Left lung (tissue), 4 donors: ENCODE measurements at regions not wholly inside any gene's neighbourhood (a gene's known extent, or its start where the extent isn't known, plus 50 kb on each side); places are given as distances from the start of the nearest gene placed in this dataset.
"Not testable (repeated sequence)": the region's sequence is repeated elsewhere in the genome, so short reads cannot be mapped to it uniquely, and the experiment has no call there.

Experiments
- ATAC-seq: fragments of 200-7000 bp; cut with Tn5 transposase; one replicate; pipeline ENCODE4 v1.9.1; 2020; ENCODE audit warnings: moderate library complexity
- DNase-seq, 4 donors: peaks; one replicate each; pipeline ENCODE4 v3.0.0-alpha.2; 2013 to 2020
- H3K27ac ChIP-seq, 2 donors: fragments of 200-600 bp; sonication (generic) in 1 of 2; one replicate each; pipeline versions ENCODE4 v1.5.0 to v1.8.0; 2020 to 2021
- H3K27me3 ChIP-seq, 2 donors: fragments of 200-600 bp; sonication (generic) in 1 of 2; one replicate each; pipeline versions ENCODE4 v1.5.0 to v1.8.0; 2020 to 2021
- H3K36me3 ChIP-seq, 2 donors: fragments of 200-600 bp; sonication (generic) in 1 of 2; one replicate each; pipeline versions ENCODE4 v1.5.0 to v1.8.0; 2020 to 2021
- H3K4me1 ChIP-seq, 2 donors: fragments of 200-600 bp; one replicate each; pipeline ENCODE4 v1.8.0; 2021
- H3K4me3 ChIP-seq, 2 donors: fragments of 200-600 bp; sonication (generic) in 1 of 2; one replicate each; pipeline versions ENCODE4 v1.5.0 to v1.8.0; 2020 to 2021; ENCODE audit warnings: mild to moderate bottlenecking in 1 of 2
- H3K9me3 ChIP-seq, 2 donors: fragments of 200-600 bp; sonication (generic) in 1 of 2; one replicate each; pipeline versions ENCODE4 v1.5.0 to v1.8.0; 2020 to 2021
- intact Hi-C, 2 donors: fragments of 100-400 bp; cut with DNase I; formaldehyde crosslinking; loops; one replicate each; pipeline versions ENCODE4 v1.11.2 to v1.14.2; 2022
- TF ChIP-seq, protein P1 (sequence below), 2 donors: fragments of 200-600 bp; sonication (generic) in 1 of 2; IDR thresholded peaks; one replicate each; pipeline versions ENCODE4 v1.5.0 to v1.8.0; 2021; ENCODE audit warnings: antibody characterized with exemption in 2 of 2
- donor health status: DM: no; HTN: yes; CAD: no.
- donor health status: DM: no; HTN: no; CAD: no.

- TF ChIP-seq, protein P1, sequence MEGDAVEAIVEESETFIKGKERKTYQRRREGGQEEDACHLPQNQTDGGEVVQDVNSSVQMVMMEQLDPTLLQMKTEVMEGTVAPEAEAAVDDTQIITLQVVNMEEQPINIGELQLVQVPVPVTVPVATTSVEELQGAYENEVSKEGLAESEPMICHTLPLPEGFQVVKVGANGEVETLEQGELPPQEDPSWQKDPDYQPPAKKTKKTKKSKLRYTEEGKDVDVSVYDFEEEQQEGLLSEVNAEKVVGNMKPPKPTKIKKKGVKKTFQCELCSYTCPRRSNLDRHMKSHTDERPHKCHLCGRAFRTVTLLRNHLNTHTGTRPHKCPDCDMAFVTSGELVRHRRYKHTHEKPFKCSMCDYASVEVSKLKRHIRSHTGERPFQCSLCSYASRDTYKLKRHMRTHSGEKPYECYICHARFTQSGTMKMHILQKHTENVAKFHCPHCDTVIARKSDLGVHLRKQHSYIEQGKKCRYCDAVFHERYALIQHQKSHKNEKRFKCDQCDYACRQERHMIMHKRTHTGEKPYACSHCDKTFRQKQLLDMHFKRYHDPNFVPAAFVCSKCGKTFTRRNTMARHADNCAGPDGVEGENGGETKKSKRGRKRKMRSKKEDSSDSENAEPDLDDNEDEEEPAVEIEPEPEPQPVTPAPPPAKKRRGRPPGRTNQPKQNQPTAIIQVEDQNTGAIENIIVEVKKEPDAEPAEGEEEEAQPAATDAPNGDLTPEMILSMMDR (IDR thresholded peaks at IDR 0.05) = no peak
- Histone ChIP-seq H3K9me3 (no peaks in the 10 kb centered on the region), H3K4me3 (no peak overlapping the region), H3K4me1 (no peaks in the 10 kb centered on the region), H3K27ac (no peak overlapping the region), H3K36me3 (no peaks in the 10 kb centered on the region), H3K27me3 (no peaks in the 10 kb centered on the region)
- no peak for ATAC-seq
- intact Hi-C loops = no loop called here
- DNase-seq = peak in 1 of 4 donors; percentile 6
These were observed 148.8 kb downstream of the TPRA1 start for GRCh38 chr3:127441764-127442163.

GRCh38 chr3:127440384-127440783, 150.1 kb downstream of the TPRA1 start:
- Histone ChIP-seq H3K27ac (no peak overlapping the region), H3K27me3 (no peaks in the 10 kb centered on the region), H3K4me3 (no peak overlapping the region), H3K4me1 (no peaks in the 10 kb centered on the region), H3K9me3 (no peaks in the 10 kb centered on the region), H3K36me3 (no peaks in the 10 kb centered on the region)
- ATAC-seq (no peak), DNase-seq (peak in 1 of 4 donors; percentile 23)
- TF ChIP-seq, protein P1 (IDR thresholded peaks at IDR 0.05) = no peak
- intact Hi-C loops = no loop called here

DNA sequence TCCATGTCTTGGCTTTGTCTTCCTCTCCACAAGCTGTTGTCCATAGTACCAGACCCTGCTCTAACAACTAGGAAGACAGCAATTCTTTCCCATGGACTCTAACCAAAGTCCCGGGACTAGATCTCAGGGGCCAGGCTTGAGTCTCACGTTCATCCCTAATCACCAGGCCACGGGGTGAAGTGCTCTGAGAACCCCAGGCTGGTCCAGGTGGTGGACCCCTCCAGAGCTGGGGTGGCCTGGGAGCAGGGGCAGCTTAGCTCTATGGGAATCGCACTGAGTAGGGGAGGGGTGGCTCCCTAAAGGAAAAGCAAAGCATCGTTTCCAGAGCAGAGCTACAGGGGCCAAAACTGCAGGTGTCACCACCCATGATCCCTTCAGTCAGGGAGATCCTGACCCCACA, 150.9 kb downstream of the TPRA1 start:
- TF ChIP-seq, protein P1 (IDR thresholded peaks at IDR 0.05) = no peak
- no peaks in the 10 kb centered on the region for H3K27me3 ChIP-seq
- no peaks in the 10 kb centered on the region for H3K36me3 ChIP-seq
- no peaks in the 10 kb centered on the region for H3K9me3 ChIP-seq
- H3K4me3 ChIP-seq = no peak overlapping the region
- DNase-seq (no peak), ATAC-seq (no peak)
- intact Hi-C loops = no loop called here
- no peaks in the 10 kb centered on the region for H3K4me1 ChIP-seq
- no peak overlapping the region for H3K27ac ChIP-seq

GRCh38 chr3:127438951-127439350, 151.1 kb upstream of the PRR20G start:
- Histone ChIP-seq H3K4me3 (no peak overlapping the region), H3K4me1 (no peaks in the 10 kb centered on the region), H3K9me3 (no peaks in the 10 kb centered on the region), H3K27ac (no peak overlapping the region), H3K36me3 (no peaks in the 10 kb centered on the region), H3K27me3 (no peaks in the 10 kb centered on the region)
- intact Hi-C loops = no loop called here
- DNase-seq (peak in 1 of 4 donors; percentile 15), ATAC-seq (no peak)
- TF ChIP-seq, protein P1 (IDR thresholded peaks at IDR 0.05) = no peak

- Histone ChIP-seq H3K9me3 (no peaks in the 10 kb centered on the region), H3K27ac (no peak overlapping the region), H3K4me3 (no peak overlapping the region), H3K27me3 (no peaks in the 10 kb centered on the region), H3K36me3 (no peaks in the 10 kb centered on the region), H3K4me1 (no peaks in the 10 kb centered on the region)
- no peak for ATAC-seq
- peak in 1 of 4 donors; percentile 12 for DNase-seq
- intact Hi-C loops = no loop called here
- TF ChIP-seq, protein P1 (IDR thresholded peaks at IDR 0.05) = no peak
These were observed 150.5 kb upstream of the PRR20G start for GRCh38 chr3:127438371-127438770.

GRCh38 chr3:127435299-127435698, 147.5 kb upstream of the PRR20G start:
- H3K4me1 ChIP-seq, DNase-seq, ATAC-seq, H3K9me3 ChIP-seq, H3K36me3 ChIP-seq, H3K4me3 ChIP-seq, intact Hi-C loops, H3K27ac ChIP-seq: not testable (repeated sequence)
- peaks cover 0 to 18% of the 10 kb centered on the region in 2 donors for H3K27me3 ChIP-seq
